GM12875 (cell line): ENCODE measurements at regions not wholly inside any gene's neighbourhood (a gene's known extent, or its start where the extent isn't known, plus 50 kb on each side); places are given as distances from the start of the nearest gene placed in this dataset.
"Not testable (repeated sequence)": the region's sequence is repeated elsewhere in the genome, so short reads cannot be mapped to it uniquely, and the experiment has no call there.

Source experiments
- H3K4me3 ChIP-seq: one replicate; pipeline ENCODE4 v1.5.1; 2011; ENCODE audit warnings: low read depth, low read length, control low read depth
- TF ChIP-seq, protein P1 (sequence below): IDR thresholded peaks from 2 replicates; pipeline ENCODE4 v1.5.1; 2011; ENCODE audit warnings: low read depth, mild to moderate bottlenecking, control low read depth, inconsistent platforms, low read length, moderate library complexity, borderline replicate concordance; ENCODE audit not compliant: insufficient read depth

GRCh38 chr7:128561116-128561722 is 84.7 kb downstream of the METTL2B start:
- not testable (repeated sequence) for H3K4me3 ChIP-seq

DNA sequence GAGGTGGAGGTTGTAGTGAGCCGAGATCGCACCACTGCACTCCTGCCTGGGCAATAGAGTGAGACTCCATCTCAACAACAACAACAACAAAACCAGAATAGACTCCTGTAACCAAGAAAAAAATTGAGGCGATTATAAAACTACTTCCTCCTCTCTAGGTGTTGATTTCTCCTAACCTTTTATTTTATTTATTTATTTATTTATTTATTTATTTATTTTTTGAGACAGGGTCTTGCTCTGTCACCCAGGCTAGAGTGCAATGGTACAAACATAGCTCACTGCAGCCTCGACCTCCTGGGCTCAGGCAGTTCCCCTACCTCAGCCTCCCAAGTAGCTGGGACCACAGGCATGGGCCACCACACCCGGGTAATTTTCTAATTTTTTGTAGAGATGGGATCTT is 86.2 kb downstream of the METTL2B start:
- not testable (repeated sequence) for H3K4me3 ChIP-seq

DNA sequence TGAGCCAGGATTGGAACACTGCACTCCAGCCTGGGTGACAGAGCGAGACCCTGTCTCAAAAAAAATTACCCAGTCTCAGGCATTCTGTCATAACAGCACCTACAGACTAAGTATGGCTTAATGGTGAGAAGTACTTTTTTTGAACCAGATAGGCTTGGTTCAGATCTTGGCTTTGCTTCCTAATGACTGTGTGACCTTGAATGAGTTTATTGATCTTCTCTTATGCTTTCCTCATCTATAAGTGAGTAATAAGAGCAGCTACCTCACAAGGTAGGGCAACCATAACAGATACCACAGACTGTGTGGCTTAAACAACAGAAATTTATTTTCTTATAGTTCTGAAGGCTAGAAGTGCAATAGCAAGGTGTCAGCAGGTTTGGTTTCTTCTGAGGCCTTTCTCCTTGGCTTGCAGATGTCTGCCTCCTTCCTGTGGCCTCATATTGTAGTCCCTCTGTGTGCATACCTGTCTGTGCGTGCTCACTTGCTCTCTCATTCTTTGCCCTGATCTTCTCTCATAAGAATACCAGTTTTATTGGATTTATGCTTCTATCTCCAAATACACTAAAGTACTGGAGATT is 87.7 kb downstream of the METTL2B start:
- H3K4me3 ChIP-seq: not testable (repeated sequence)

DNA sequence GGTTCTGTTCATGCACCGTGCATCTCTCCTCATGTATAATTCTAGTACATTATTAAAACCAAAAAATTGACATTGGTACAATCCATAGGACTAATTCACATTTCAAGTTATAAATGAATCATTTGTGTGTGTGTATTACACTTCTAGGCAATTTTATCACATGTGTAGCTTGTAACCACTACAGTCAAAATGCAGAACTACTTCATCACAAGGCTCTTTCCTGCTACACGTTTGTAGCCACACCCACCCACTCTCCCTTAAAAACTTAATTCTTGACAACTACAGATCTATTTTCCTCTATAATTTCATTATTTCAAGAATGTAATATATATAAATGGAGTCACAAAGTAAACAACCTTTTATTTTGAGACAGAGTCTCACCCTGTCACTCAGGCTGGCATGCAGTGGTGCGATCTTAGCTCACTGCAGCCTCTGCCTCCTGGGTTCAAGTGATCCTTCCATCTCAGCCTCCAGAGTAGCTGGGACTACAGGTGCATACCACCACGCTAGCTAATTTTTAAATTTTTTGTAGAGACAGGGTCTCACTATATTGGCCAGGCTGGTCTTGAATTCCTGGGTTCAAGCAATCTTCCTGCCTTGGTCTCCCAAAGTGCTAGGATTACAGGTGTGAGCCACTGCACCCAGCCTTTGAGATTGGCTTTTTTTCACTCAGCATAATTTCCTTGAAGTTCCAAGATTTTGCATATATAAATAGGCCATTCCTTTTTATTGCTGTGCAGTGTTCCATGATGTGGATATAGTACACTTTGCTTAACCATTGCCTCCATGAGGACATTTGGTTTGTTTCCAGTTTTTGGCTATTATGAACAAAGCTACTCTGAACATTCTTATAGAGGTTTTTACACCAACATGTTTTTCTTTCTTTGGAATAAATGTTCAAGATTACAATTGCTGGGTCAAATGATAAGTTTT is 88.7 kb downstream of the METTL2B start:
- not testable (repeated sequence) for H3K4me3 ChIP-seq

- not testable (repeated sequence) for H3K4me3 ChIP-seq
Measured at GRCh38 chr7:128575277-128575676, 96.8 kb upstream of the GARIN1A start.

DNA sequence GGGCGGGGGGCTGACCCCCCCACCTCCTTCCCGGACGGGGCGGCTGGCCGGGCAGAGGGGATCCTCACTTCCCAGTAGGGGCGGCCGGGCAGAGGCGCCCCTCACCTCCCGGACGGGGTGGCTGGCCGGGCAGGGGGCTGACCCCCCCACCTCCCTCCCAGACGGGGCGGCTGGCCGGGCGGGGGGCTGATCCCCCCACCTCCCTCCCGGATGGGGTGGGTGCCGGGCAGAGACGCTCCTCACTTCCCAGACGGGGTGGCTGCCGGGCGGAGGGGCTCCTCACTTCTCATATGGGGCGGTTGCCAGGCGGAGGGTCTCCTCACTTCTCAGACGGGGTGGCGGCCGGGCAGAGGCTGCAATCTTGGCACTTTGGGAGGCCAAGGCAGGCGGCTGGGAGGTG is 95.1 kb upstream of the GARIN1A start:
- not testable (repeated sequence) for H3K4me3 ChIP-seq

DNA sequence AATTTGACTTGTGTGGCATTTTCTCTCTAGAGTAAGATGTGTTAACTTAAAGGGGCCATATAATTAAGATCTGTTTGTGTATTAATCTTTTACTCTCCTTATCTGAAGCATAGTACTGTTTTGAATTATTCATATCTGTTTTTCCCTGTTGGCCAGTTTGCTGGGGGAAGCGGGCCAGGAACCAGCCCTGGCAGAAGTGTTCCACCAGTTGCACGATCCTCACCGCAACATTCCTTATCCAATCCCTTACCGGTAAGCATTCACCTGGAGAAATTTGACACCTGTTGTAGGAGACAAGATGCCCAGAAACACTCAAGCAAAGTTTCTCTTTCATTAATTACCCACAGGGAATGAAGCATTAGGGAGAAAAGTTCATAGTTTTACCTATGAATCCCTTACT is 92.2 kb upstream of the GARIN1A start:
- not testable (repeated sequence) for H3K4me3 ChIP-seq

DNA sequence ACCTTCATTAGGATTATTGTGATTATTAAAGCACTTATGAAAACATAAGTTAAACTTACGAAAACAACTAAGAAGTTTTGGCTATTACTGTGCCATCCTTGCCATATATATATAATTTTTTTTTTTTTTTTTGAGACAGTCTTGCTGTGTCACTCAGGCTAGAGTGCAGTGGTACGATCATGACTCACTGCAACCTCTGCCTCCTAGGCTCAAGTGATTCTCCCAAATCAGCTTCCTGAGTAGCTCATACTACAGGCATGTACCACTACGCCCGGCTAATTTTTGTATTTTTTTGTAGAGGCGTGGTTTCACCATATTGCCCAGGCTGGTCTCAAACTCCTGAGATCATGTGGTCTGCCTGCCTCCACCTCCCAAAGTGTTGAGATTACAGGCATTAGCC is 91.0 kb upstream of the GARIN1A start:
- H3K4me3 ChIP-seq: not testable (repeated sequence)

DNA sequence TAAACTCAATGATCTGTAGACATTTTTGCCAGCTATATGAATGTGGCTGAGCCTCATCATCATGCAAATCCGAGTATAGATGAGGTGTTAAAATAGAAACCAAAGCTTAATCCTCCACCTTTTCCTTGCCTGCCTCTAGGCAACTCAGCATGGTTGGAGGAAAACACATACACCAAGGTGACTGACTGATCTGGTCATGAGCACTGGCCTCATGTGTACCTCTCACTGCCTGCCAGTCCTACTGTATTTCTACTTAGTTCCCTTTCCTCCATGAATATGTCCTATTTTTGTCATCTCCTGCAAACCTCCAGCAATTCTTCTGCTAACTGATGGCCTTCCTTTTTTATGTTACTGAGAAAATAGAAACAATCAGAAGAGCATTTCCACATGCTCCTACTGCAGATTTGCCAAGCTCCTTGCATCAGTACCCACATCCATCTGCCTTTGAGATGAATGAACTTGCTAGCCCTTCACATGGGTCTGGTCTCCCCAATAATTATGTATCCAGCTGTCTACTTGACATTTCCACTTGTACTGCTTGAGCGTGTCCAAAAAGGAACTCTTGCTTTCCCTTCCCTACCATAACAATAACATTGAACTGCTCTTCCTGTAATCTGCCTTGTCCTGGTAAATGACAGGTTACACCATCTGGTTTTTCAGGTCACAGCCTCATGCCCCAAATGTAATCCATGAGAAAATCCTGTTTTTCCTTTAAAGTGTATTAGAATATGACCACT is 90.1 kb upstream of the GARIN1A start:
- not testable (repeated sequence) for H3K4me3 ChIP-seq

DNA sequence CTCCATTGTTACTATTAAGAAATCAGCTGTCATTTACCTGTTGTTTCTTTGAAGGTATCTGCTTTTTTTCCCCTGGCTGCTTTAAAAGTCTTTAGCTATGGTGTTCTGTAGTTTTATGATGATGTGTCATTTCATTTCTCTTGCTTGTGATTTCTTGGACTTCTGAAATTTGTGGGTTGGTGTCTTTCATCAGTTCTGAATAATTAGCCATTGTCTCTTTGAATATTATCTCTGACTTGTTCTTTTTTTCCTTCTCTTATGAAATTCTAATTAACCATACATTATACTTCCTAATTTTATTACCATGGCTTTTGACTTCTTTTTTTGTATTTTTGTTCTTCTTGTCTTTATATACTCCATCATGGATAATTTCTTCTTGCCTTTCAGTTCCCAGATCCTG is 85.4 kb upstream of the GARIN1A start:
- H3K4me3 ChIP-seq: not testable (repeated sequence)

GRCh38 chr7:128591705-128592104 is 80.4 kb upstream of the GARIN1A start:
- no peak overlapping the region for H3K4me3 ChIP-seq
- TF ChIP-seq, protein P1, sequence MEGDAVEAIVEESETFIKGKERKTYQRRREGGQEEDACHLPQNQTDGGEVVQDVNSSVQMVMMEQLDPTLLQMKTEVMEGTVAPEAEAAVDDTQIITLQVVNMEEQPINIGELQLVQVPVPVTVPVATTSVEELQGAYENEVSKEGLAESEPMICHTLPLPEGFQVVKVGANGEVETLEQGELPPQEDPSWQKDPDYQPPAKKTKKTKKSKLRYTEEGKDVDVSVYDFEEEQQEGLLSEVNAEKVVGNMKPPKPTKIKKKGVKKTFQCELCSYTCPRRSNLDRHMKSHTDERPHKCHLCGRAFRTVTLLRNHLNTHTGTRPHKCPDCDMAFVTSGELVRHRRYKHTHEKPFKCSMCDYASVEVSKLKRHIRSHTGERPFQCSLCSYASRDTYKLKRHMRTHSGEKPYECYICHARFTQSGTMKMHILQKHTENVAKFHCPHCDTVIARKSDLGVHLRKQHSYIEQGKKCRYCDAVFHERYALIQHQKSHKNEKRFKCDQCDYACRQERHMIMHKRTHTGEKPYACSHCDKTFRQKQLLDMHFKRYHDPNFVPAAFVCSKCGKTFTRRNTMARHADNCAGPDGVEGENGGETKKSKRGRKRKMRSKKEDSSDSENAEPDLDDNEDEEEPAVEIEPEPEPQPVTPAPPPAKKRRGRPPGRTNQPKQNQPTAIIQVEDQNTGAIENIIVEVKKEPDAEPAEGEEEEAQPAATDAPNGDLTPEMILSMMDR: no peak

DNA sequence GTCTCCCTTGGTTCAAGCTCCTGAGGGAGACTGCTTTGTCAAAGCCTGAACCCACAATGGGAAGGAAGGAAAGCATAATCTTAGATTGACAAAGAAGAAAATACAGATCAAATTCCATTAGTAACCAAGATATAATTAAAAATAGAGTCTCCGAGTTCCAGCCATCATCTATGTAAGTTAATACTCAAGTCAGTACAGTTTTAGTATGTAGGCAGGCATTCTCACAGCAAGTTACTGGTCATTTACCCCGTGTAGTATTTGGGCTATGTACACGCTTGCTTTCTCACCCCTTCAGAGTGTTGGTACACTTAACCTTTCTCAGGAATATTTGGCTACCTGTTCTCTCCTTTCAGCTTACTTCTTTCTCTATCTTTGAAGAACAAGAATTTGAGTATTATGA is 79.9 kb upstream of the GARIN1A start:
- not testable (repeated sequence) for H3K4me3 ChIP-seq

GRCh38 chr7:128594061-128594460 is 78.0 kb upstream of the GARIN1A start:
- not testable (repeated sequence) for H3K4me3 ChIP-seq

DNA sequence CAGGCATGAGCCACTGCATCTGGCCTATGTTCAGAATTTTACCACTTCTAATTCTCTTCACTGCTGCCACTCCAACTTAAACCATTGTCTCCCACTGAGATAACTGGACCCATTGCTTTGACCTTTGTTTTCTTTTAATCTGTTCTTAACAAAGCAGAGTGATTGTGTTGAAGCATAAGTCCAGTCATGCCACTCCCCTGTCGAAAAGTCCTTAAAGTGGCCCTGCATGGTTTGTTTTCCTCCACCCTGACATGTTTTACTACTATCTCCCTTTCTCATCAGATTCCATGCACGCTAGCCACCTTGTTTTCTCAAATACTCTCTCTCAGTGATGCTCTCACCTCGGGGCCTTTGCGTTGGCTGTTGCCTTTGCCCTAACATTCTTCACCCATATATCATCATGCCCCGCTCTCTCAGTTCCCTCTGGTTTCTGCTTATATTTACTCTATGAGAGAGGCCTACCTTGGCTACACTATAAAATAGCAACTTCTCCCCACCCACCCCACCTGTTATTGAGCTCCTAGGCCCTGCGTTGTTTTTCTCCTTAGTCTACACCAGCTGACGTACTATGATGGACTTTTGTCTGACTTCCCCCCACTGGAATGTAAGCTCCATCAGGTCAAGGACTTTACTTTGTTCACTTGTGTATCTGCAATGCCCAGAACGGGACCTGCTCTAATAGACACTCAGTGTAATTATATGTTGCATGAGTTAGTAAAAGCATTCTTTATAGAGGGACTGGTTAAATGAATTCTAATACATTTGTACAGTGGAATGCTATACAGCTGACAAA is 75.6 kb upstream of the GARIN1A start:
- not testable (repeated sequence) for H3K4me3 ChIP-seq

GRCh38 chr7:128598946-128599345 is 73.1 kb upstream of the GARIN1A start:
- H3K4me3 ChIP-seq: not testable (repeated sequence)
